HG02870 (cell line): ENCODE measurements at regions not wholly inside any gene's neighbourhood (a gene's known extent, or its start where the extent isn't known, plus 50 kb on each side); places are given as distances from the start of the nearest gene placed in this dataset.

Experiments
- ATAC-seq: cut with Tn5 transposase; IDR thresholded peaks from one replicate; pipeline ENCODE4 v1.9.1; 2021; ENCODE audit warnings: mild to moderate bottlenecking, moderate library complexity; ENCODE audit not compliant: unreplicated experiment

DNA sequence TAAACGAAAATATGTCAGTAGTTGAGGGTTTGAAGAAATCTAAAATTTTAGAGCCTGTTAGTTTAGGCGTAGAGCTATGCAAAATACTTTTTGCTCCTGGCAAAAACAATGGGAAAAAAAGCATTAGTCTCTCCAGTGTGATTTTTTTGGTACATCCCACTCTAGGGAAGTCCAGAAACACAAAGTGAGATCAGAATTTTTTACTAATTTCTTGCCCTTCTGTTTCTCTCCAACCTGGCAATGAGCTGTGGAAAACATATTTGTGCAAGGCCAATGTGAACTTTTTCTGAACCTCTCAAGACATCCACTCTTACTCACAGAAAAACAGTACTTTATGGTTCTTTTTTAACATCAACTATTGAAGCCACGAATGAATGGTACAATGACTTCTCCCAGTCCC is 56.9 kb upstream of the DCN start:
- ATAC-seq: no peak
